ENCODE measurements at regions not wholly inside any gene's neighbourhood (a gene's known extent, or its start where the extent isn't known, plus 50 kb on each side); places are given as distances from the start of the nearest gene placed in this dataset.

- TF ChIP-seq POLR2A (IDR thresholded peaks at IDR 0.05; ENCODE audit: low read depth, low read length) (no peak), POLR2AphosphoS5 (IDR thresholded peaks at IDR 0.05; ENCODE audit: low read depth, low read length) (no peak), TAF1 (IDR thresholded peaks at IDR 0.05; ENCODE audit: low read depth, low read length) (no peak), SPI1 (IDR thresholded peaks at IDR 0.05; ENCODE audit: low read depth, low read length) (no peak), POU2F2 (IDR thresholded peaks at IDR 0.05; ENCODE audit: low read depth, low read length) (no peak)
Observed at GRCh38 chr2:16726147-16726546, 60.5 kb upstream of the CYRIA start.
